Endothelial cell of umbilical vein (primary cell): ENCODE measurements at regions not wholly inside any gene's neighbourhood (a gene's known extent, or its start where the extent isn't known, plus 50 kb on each side); places are given as distances from the start of the nearest gene placed in this dataset.

ENCODE experiments used
- BruUV-seq: library from RNA; stranded (reverse); fragments of 400-500 nt; replicated peaks from 2 replicates; lab custom pipeline; 2021; lab: Mats Ljungman, UMichigan
- CTCF ChIA-PET: fragments of 300-600, 350-600 bp; sonication (Branson Sonifier 250); formaldehyde crosslinking; loops from one replicate; lab custom pipeline; 2021; ENCODE audit warnings: antibody characterized with exemption, inconsistent platforms; lab: Charles Lee
- POLR2A ChIA-PET: fragments of 300-600, 350-600 bp; sonication (Branson Sonifier 250); formaldehyde crosslinking; loops from one replicate; lab custom pipeline; 2021; ENCODE audit warnings: antibody characterized with exemption, inconsistent platforms; lab: Charles Lee
- DNase-seq: peaks from one replicate; pipeline ENCODE4 v3.0.0-alpha.2; 2011; ENCODE audit warnings: low read depth, low spot score
- FAIRE-seq: peaks from 2 replicates; lab custom pipeline; 2011; peaks lifted over from hg19 to GRCh38; lab: Jason Lieb, UNC
- H2AFZ ChIP-seq: 2 replicates; pipeline ENCODE4 v1.6.0; 2012; ENCODE audit warnings: low read depth, low read length, control low read depth, inconsistent platforms
- H3K27ac ChIP-seq: 2 replicates; pipeline ENCODE4 v1.5.1; 2011; ENCODE audit warnings: low read depth, mild to moderate bottlenecking, control low read depth, low read length, moderate library complexity; ENCODE audit not compliant: insufficient read depth
- H3K27me3 ChIP-seq, 2 experiments: 2 replicates each; pipeline versions ENCODE4 v1.6.0 to v1.6.1; 2011; ENCODE audit warnings: low read length in 2 of 2, mixed read lengths in 1 of 2; ENCODE audit not compliant: control insufficient read depth in 2 of 2, insufficient read depth in 2 of 2
- H3K36me3 ChIP-seq, 2 experiments: 2 replicates in 1 of 2; 3 replicates in 1 of 2; pipeline ENCODE4 v1.5.1; 2011; ENCODE audit warnings: low read length in 2 of 2, mild to moderate bottlenecking in 1 of 2, moderate library complexity in 1 of 2; ENCODE audit not compliant: control insufficient read depth in 2 of 2, insufficient read depth in 2 of 2; ENCODE audit errors: extremely low read depth in 1 of 2
- H3K4me1 ChIP-seq: 3 replicates; pipeline ENCODE4 v1.5.1; 2011; ENCODE audit warnings: mild to moderate bottlenecking, low read length; ENCODE audit not compliant: control insufficient read depth, insufficient read depth; ENCODE audit errors: extremely low read depth
- H3K4me2 ChIP-seq: 2 replicates; pipeline ENCODE4 v1.6.1; 2011; ENCODE audit warnings: low read length, control low read depth, mixed read lengths; ENCODE audit not compliant: insufficient read depth
- H3K4me3 ChIP-seq, 3 experiments: fragments of 200-600 bp in 1 of 3; sonication (generic), shearing (Covaris generic) in 1 of 3; replicated peaks in 1 of 3; 2 replicates each; pipeline ENCODE4 v1.5.1; 2011 to 2016; ENCODE audit warnings: control low read depth in 3 of 3, low read length in 3 of 3, mild to moderate bottlenecking in 2 of 3, inconsistent platforms in 1 of 3, low read depth in 1 of 3, moderate library complexity in 1 of 3; ENCODE audit not compliant: insufficient read depth in 1 of 3
- H3K79me2 ChIP-seq: 2 replicates; pipeline ENCODE4 v1.6.0; 2012; ENCODE audit warnings: low read length, inconsistent platforms; ENCODE audit not compliant: control insufficient read depth, insufficient read depth
- H3K9ac ChIP-seq: replicated peaks from 2 replicates; pipeline ENCODE3; 2011; ENCODE audit warnings: low read length, control low read depth; ENCODE audit not compliant: insufficient read depth; ENCODE audit errors: extremely low read depth
- H3K9me1 ChIP-seq: replicated peaks from 3 replicates; pipeline ENCODE4 v1.6.0; 2011; ENCODE audit warnings: mild to moderate bottlenecking, low read length; ENCODE audit not compliant: control insufficient read depth, insufficient read depth; ENCODE audit errors: extremely low read depth
- H3K9me3 ChIP-seq: replicated peaks from 2 replicates; pipeline ENCODE4 v1.5.1; 2012; ENCODE audit warnings: low read length, inconsistent platforms; ENCODE audit not compliant: control insufficient read depth, insufficient read depth
- H4K20me1 ChIP-seq: replicated peaks from 2 replicates; pipeline ENCODE3; 2011; ENCODE audit warnings: mild to moderate bottlenecking, low read length; ENCODE audit not compliant: control insufficient read depth, insufficient read depth; ENCODE audit errors: extremely low read depth
- EZH2 ChIP-seq: IDR thresholded peaks from 2 replicates; pipeline ENCODE4 v1.6.1; 2012; ENCODE audit warnings: borderline replicate concordance, low read depth, mild to moderate bottlenecking, moderate library complexity, low read length, inconsistent platforms; ENCODE audit not compliant: severe bottlenecking
- FOS ChIP-seq: IDR thresholded peaks from 2 replicates; pipeline ENCODE4 v1.6.1; 2011; ENCODE audit warnings: mild to moderate bottlenecking, low read length, moderate library complexity, borderline replicate concordance; ENCODE audit not compliant: insufficient read depth
- GATA2 ChIP-seq: IDR thresholded peaks from 2 replicates; pipeline ENCODE4 v1.7.0; 2011; ENCODE audit warnings: low read depth, mild to moderate bottlenecking, moderate library complexity, mixed read lengths, low read length; ENCODE audit not compliant: insufficient read length, insufficient read depth
- JUN ChIP-seq: IDR thresholded peaks from 2 replicates; pipeline ENCODE4 v1.6.1; 2011; ENCODE audit warnings: borderline replicate concordance, low read depth; ENCODE audit not compliant: insufficient read length, insufficient read depth
- MYC ChIP-seq: IDR thresholded peaks from one replicate; pipeline ENCODE4 v1.6.1; 2011; ENCODE audit warnings: mild to moderate bottlenecking, low read depth, low read length
- POLR2A ChIP-seq: IDR thresholded peaks from 2 replicates; pipeline ENCODE4 v1.6.1; 2012; ENCODE audit warnings: low read depth, mild to moderate bottlenecking, control low read depth, low read length
- POLR2AphosphoS5 ChIP-seq: IDR thresholded peaks from 2 replicates; pipeline ENCODE4 v1.6.1; 2012; ENCODE audit warnings: low read depth, mild to moderate bottlenecking, control low read depth, low read length, moderate library complexity; ENCODE audit not compliant: insufficient read depth
- dilution Hi-C: fragments of 300-500 bp; cut with MboI; formaldehyde crosslinking; loops from one replicate; pipeline ENCODE4 v1.15.0; 2019; ENCODE audit warnings: low sequenced_read_pairs; ENCODE audit not compliant: extremely low pct_ligation_motif_present
- intact Hi-C: fragments of 100-400 bp; cut with micrococcal nuclease; formaldehyde crosslinking; loops from one replicate; pipeline ENCODE4 v1.10.0; 2022
- TF ChIP-seq, protein P1 (sequence below): IDR thresholded peaks from 2 replicates; pipeline ENCODE4 v1.6.1; 2011; ENCODE audit not compliant: insufficient read depth, insufficient read length
- TF ChIP-seq, protein P2 (sequence below), 2 donors: IDR thresholded peaks; 1 replicate in 1 of 2; 2 replicates in 1 of 2; pipeline ENCODE4 v1.5.1; 2011; ENCODE audit warnings: low read length in 2 of 2, mild to moderate bottlenecking in 2 of 2, moderate library complexity in 2 of 2, control low read depth in 1 of 2, inconsistent platforms in 1 of 2, low read depth in 1 of 2; ENCODE audit not compliant: insufficient read depth in 1 of 2; ENCODE audit errors: extremely low read depth in 1 of 2

DNA sequence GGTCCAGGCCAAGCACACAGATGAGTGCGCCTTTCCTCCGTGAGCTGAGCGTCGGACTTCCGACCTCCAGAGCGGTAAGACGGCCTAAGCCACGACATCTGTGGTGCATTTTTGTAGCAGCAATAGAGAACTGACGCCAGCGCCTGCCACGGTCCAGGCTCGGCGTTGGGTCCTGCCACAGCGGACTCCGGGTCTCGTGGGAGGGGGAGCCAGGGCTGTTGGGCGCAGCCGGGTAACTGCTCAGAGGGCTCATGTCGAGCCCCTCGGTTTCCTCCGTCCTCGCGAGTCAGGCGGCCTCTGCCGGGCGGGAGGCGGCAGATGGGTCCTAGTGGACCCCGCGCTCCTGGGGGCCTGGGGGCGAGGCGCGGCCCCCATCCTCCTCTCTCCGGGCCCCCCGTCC lies 216.1 kb downstream of the QKI start:
- ChIA-PET CTCF (no interaction called here), POLR2A (no interaction called here)
- no peak overlapping the region for H3K4me3 ChIP-seq
- no peak overlapping the region for H3K9ac ChIP-seq
- no peaks in the 10 kb centered on the region for H3K79me2 ChIP-seq
- no peak overlapping the region for H2AFZ ChIP-seq
- peaks cover 0 to 2% of the 10 kb centered on the region in 2 experiments for H3K27me3 ChIP-seq
- H3K36me3 ChIP-seq = no peaks in the 10 kb centered on the region
- H3K4me2 ChIP-seq = no peak overlapping the region
- FAIRE-seq = no peak
- no peaks in the 10 kb centered on the region for H3K9me1 ChIP-seq
- no TSS peak for BruUV-seq
- intact Hi-C loops (no loop called here), dilution Hi-C loops (no loop called here)
- no peaks in the 10 kb centered on the region for H3K4me1 ChIP-seq
- no peaks in the 10 kb centered on the region for H3K9me3 ChIP-seq
- H4K20me1 ChIP-seq = no peaks in the 10 kb centered on the region
- TF ChIP-seq GATA2 (no peak), MYC (no peak), POLR2AphosphoS5 (no peak), FOS (no peak), EZH2 (no peak), POLR2A (no peak), JUN (no peak)
- TF ChIP-seq, protein P1, sequence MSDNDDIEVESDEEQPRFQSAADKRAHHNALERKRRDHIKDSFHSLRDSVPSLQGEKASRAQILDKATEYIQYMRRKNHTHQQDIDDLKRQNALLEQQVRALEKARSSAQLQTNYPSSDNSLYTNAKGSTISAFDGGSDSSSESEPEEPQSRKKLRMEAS = no peak
- TF ChIP-seq, protein P2, sequence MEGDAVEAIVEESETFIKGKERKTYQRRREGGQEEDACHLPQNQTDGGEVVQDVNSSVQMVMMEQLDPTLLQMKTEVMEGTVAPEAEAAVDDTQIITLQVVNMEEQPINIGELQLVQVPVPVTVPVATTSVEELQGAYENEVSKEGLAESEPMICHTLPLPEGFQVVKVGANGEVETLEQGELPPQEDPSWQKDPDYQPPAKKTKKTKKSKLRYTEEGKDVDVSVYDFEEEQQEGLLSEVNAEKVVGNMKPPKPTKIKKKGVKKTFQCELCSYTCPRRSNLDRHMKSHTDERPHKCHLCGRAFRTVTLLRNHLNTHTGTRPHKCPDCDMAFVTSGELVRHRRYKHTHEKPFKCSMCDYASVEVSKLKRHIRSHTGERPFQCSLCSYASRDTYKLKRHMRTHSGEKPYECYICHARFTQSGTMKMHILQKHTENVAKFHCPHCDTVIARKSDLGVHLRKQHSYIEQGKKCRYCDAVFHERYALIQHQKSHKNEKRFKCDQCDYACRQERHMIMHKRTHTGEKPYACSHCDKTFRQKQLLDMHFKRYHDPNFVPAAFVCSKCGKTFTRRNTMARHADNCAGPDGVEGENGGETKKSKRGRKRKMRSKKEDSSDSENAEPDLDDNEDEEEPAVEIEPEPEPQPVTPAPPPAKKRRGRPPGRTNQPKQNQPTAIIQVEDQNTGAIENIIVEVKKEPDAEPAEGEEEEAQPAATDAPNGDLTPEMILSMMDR (IDR thresholded peaks at IDR 0.05; ENCODE audit: extremely low read depth in 1 of 2, insufficient read depth in 1 of 2, low read depth in 1 of 2, low read length in 2 of 2) = no peak
- no peak for DNase-seq
- H3K27ac ChIP-seq = no peak overlapping the region
